HepG2 (cell line): ENCODE measurements at regions not wholly inside any gene's neighbourhood (a gene's known extent, or its start where the extent isn't known, plus 50 kb on each side); places are given as distances from the start of the nearest gene placed in this dataset.

ENCODE experiments used
- ATAC-seq: fragments of 200-7000 bp; cut with Tn5 transposase; 3 replicates; pipeline ENCODE4 v1.9.1; 2020; ENCODE audit warnings: mild to moderate bottlenecking, moderate library complexity
- BruUV-seq: library from RNA; stranded (reverse); fragments of 400-500 nt; replicated peaks from 2 replicates; lab custom pipeline; 2021; lab: Mats Ljungman, UMichigan
- CTCF ChIA-PET: fragments of 300-600 bp; formaldehyde crosslinking; extraction: SDS; loops from one replicate; lab custom pipeline; 2021; ENCODE audit warnings: low total read pairs, inconsistent platforms, low intra/inter-chr PET ratio; lab: Yijun Ruan, JAX
- POLR2A ChIA-PET: fragments of 350-600 bp; sonication (Branson Sonifier 250); formaldehyde crosslinking; loops from one replicate; lab custom pipeline; 2020; ENCODE audit warnings: antibody characterized with exemption, inconsistent platforms; lab: Yijun Ruan, JAX
- DNase-seq: peaks from one replicate; pipeline ENCODE4 v3.0.0-alpha.2; 2015; ENCODE audit warnings: low spot score
- FAIRE-seq: peaks from 3 replicates; lab custom pipeline; 2011; peaks lifted over from hg19 to GRCh38; lab: Jason Lieb, UNC
- H2AFZ ChIP-seq: one replicate; pipeline ENCODE4 v1.6.1; 2011; ENCODE audit warnings: low read length, inconsistent platforms
- H3K27ac ChIP-seq: fragments of 300-600 bp; 3 replicates; pipeline ENCODE4 v1.8.0; 2011; ENCODE audit warnings: mixed run types, mild to moderate bottlenecking, mixed read lengths, low read length, inconsistent platforms; ENCODE audit not compliant: insufficient read depth; ENCODE audit errors: extremely low read length
- H3K27me3 ChIP-seq, 2 experiments: fragments of 200-600 bp in 1 of 2; 2 replicates in 1 of 2; 3 replicates in 1 of 2; pipeline versions ENCODE4 v1.6.0 to v1.8.0; 2011; ENCODE audit warnings: low read length in 2 of 2, mild to moderate bottlenecking in 2 of 2, moderate library complexity in 2 of 2, inconsistent platforms in 1 of 2; ENCODE audit not compliant: insufficient read depth in 2 of 2, control insufficient read depth in 1 of 2
- H3K36me3 ChIP-seq, 2 experiments: fragments of 200-600 bp in 1 of 2; replicated peaks in 1 of 2; 2 replicates in 1 of 2; 3 replicates in 1 of 2; pipeline versions ENCODE4 v1.5.1 to v1.8.0; 2011; ENCODE audit warnings: low read length in 2 of 2, inconsistent platforms in 1 of 2; ENCODE audit not compliant: insufficient read depth in 2 of 2, control insufficient read depth in 1 of 2
- H3K4me1 ChIP-seq: 2 replicates; pipeline ENCODE4 v1.5.1; 2012; ENCODE audit warnings: low read length, inconsistent platforms; ENCODE audit not compliant: insufficient read depth
- H3K4me2 ChIP-seq: 2 replicates; pipeline ENCODE4 v1.6.0; 2011; ENCODE audit warnings: low read depth, low read length, inconsistent platforms
- H3K4me3 ChIP-seq, 3 experiments: fragments of 200-600 bp in 1 of 3; sonication (generic), shearing (Covaris generic) in 1 of 3; replicated peaks in 1 of 3; 2 replicates each; pipeline ENCODE4 v1.5.1; 2011 to 2016; ENCODE audit warnings: low read length in 3 of 3, inconsistent platforms in 2 of 3, low read depth in 2 of 3, mild to moderate bottlenecking in 2 of 3, control low read depth in 1 of 3, mixed read lengths in 1 of 3; ENCODE audit not compliant: insufficient read depth in 1 of 3
- H3K79me2 ChIP-seq: one replicate; pipeline ENCODE4 v1.6.1; 2011; ENCODE audit warnings: low read length, inconsistent platforms; ENCODE audit not compliant: insufficient read depth
- H3K9ac ChIP-seq: 2 replicates; pipeline ENCODE4 v1.6.0; 2011; ENCODE audit warnings: mild to moderate bottlenecking, low read depth, low read length, inconsistent platforms; ENCODE audit not compliant: insufficient read depth
- H3K9me3 ChIP-seq: 2 replicates; pipeline ENCODE4 v1.5.1; 2012; ENCODE audit warnings: mild to moderate bottlenecking, low read length
- H4K20me1 ChIP-seq: 2 replicates; pipeline ENCODE4 v1.6.0; 2011; ENCODE audit warnings: inconsistent platforms, mild to moderate bottlenecking, low read length, moderate library complexity; ENCODE audit not compliant: insufficient read depth
- AKAP8 ChIP-seq: sonication (generic); formaldehyde crosslinking; IDR thresholded peaks from 2 replicates; pipeline ENCODE4 v1.5.1; 2020; ENCODE audit warnings: mild to moderate bottlenecking, missing genetic modification reagents
- CERS6 ChIP-seq: sonication (generic); formaldehyde crosslinking; IDR thresholded peaks from 2 replicates; pipeline ENCODE4 v1.5.0; 2020; ENCODE audit warnings: missing genetic modification reagents
- NFKB2 ChIP-seq: sonication (generic); formaldehyde crosslinking; IDR thresholded peaks from 2 replicates; pipeline ENCODE4 v1.4.0; 2020; ENCODE audit warnings: missing genetic modification reagents, borderline replicate concordance
- NR1H2 ChIP-seq: sonication (generic); formaldehyde crosslinking; IDR thresholded peaks from 2 replicates; pipeline ENCODE4 v1.8.1; 2022; ENCODE audit warnings: low read depth, missing genetic modification reagents, borderline replicate concordance
- SALL2 ChIP-seq: sonication (generic); formaldehyde crosslinking; IDR thresholded peaks from 2 replicates; pipeline ENCODE4 v1.8.1; 2023; ENCODE audit warnings: mild to moderate bottlenecking, missing genetic modification reagents, inconsistent platforms
- ZNF101 ChIP-seq: sonication (generic); formaldehyde crosslinking; IDR thresholded peaks from 2 replicates; pipeline ENCODE4 v1.4.0; 2020; ENCODE audit warnings: mild to moderate bottlenecking, low read depth, missing genetic modification reagents, borderline replicate concordance
- ZNF446 ChIP-seq: sonication (generic); formaldehyde crosslinking; IDR thresholded peaks from 2 replicates; pipeline ENCODE4 v1.5.0; 2020; ENCODE audit warnings: mild to moderate bottlenecking, missing genetic modification reagents
- ZNF746 ChIP-seq: sonication (generic); formaldehyde crosslinking; IDR thresholded peaks from 2 replicates; pipeline ENCODE4 v1.8.0; 2022; ENCODE audit warnings: mild to moderate bottlenecking, missing genetic modification reagents
- ZNF766 ChIP-seq: sonication (generic); formaldehyde crosslinking; IDR thresholded peaks from 2 replicates; pipeline ENCODE4 v1.5.0; 2020; ENCODE audit warnings: missing genetic modification reagents, borderline replicate concordance
- WGBS: methylation state at CpG from one replicate; pipeline ENCODE4 v1.1.6; 2017; ENCODE audit warnings: low lambda C conversion rate; 5-methylcytosine and 5-hydroxymethylcytosine counted together
- in situ Hi-C: cut with HindIII; loops from 2 replicates; pipeline ENCODE4 v1.10.0; 2017; ENCODE audit warnings: low pct_unique_long_range_greater_than_20kb; ENCODE audit not compliant: extremely low pct_ligation_motif_present
- intact Hi-C: fragments of 100-400 bp; cut with micrococcal nuclease; formaldehyde crosslinking; loops from one replicate; pipeline ENCODE4 v1.10.0; 2022; ENCODE audit not compliant: unreplicated experiment
- TF ChIP-seq, protein P1 (sequence below): sonication (generic); formaldehyde crosslinking; IDR thresholded peaks from 2 replicates; pipeline ENCODE4 v1.4.0; 2020; ENCODE audit warnings: missing genetic modification reagents, borderline replicate concordance
- TF ChIP-seq, protein P2 (sequence below): sonication (generic); formaldehyde crosslinking; IDR thresholded peaks from 2 replicates; pipeline ENCODE4 v1.5.1; 2020; ENCODE audit warnings: mild to moderate bottlenecking, missing genetic modification reagents, moderate library complexity
- TF ChIP-seq, protein P3 (sequence below): sonication (generic); formaldehyde crosslinking; IDR thresholded peaks from 2 replicates; pipeline ENCODE4 v1.4.0; 2020; ENCODE audit warnings: missing genetic modification reagents

GRCh38 chr6:156169371-156169770, 607.8 kb upstream of the ARID1B start:
- intact Hi-C loops = no loop called here
- ATAC-seq (no peak), FAIRE-seq (no peak), DNase-seq (no peak)
- Histone ChIP-seq H2AFZ (no peak overlapping the region), H3K9ac (no peak overlapping the region), H3K4me2 (no peak overlapping the region), H3K4me3 (no peak overlapping the region), H3K27me3 (peaks cover 0 to 15% of the 10 kb centered on the region in 2 experiments; a peak in 2 of 5 replicates), H3K79me2 (no peaks in the 10 kb centered on the region), H3K36me3 (no peaks in the 10 kb centered on the region), H3K9me3 (no peaks in the 10 kb centered on the region), H4K20me1 (no peaks in the 10 kb centered on the region), H3K4me1 (no peaks in the 10 kb centered on the region), H3K27ac (no peak overlapping the region)
- in situ Hi-C loops = no loop called here
- BruUV-seq = no TSS peak
- ChIA-PET CTCF (no interaction called here), POLR2A (no interaction called here)
- 0% methylated on average over 1 of the region's 1 CpG for WGBS
- TF ChIP-seq, protein P1, sequence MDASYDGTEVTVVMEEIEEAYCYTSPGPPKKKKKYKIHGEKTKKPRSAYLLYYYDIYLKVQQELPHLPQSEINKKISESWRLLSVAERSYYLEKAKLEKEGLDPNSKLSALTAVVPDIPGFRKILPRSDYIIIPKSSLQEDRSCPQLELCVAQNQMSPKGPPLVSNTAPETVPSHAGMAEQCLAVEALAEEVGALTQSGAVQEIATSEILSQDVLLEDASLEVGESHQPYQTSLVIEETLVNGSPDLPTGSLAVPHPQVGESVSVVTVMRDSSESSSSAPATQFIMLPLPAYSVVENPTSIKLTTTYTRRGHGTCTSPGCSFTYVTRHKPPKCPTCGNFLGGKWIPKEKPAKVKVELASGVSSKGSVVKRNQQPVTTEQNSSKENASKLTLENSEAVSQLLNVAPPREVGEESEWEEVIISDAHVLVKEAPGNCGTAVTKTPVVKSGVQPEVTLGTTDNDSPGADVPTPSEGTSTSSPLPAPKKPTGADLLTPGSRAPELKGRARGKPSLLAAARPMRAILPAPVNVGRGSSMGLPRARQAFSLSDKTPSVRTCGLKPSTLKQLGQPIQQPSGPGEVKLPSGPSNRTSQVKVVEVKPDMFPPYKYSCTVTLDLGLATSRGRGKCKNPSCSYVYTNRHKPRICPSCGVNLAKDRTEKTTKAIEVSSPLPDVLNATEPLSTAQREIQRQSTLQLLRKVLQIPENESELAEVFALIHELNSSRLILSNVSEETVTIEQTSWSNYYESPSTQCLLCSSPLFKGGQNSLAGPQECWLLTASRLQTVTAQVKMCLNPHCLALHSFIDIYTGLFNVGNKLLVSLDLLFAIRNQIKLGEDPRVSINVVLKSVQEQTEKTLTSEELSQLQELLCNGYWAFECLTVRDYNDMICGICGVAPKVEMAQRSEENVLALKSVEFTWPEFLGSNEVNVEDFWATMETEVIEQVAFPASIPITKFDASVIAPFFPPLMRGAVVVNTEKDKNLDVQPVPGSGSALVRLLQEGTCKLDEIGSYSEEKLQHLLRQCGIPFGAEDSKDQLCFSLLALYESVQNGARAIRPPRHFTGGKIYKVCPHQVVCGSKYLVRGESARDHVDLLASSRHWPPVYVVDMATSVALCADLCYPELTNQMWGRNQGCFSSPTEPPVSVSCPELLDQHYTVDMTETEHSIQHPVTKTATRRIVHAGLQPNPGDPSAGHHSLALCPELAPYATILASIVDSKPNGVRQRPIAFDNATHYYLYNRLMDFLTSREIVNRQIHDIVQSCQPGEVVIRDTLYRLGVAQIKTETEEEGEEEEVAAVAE (CRISPR knock-in tag) = no peak
- TF ChIP-seq SALL2 (CRISPR knock-in tag) = no peak
- TF ChIP-seq AKAP8 (CRISPR knock-in tag) = no peak
- no peak for TF ChIP-seq NR1H2
- no peak for TF ChIP-seq ZNF446 (CRISPR knock-in tag)
- TF ChIP-seq ZNF101 (CRISPR knock-in tag) = no peak
- no peak for TF ChIP-seq ZNF746 (CRISPR knock-in tag)
- TF ChIP-seq CERS6 (CRISPR knock-in tag) = no peak
- TF ChIP-seq, protein P2, sequence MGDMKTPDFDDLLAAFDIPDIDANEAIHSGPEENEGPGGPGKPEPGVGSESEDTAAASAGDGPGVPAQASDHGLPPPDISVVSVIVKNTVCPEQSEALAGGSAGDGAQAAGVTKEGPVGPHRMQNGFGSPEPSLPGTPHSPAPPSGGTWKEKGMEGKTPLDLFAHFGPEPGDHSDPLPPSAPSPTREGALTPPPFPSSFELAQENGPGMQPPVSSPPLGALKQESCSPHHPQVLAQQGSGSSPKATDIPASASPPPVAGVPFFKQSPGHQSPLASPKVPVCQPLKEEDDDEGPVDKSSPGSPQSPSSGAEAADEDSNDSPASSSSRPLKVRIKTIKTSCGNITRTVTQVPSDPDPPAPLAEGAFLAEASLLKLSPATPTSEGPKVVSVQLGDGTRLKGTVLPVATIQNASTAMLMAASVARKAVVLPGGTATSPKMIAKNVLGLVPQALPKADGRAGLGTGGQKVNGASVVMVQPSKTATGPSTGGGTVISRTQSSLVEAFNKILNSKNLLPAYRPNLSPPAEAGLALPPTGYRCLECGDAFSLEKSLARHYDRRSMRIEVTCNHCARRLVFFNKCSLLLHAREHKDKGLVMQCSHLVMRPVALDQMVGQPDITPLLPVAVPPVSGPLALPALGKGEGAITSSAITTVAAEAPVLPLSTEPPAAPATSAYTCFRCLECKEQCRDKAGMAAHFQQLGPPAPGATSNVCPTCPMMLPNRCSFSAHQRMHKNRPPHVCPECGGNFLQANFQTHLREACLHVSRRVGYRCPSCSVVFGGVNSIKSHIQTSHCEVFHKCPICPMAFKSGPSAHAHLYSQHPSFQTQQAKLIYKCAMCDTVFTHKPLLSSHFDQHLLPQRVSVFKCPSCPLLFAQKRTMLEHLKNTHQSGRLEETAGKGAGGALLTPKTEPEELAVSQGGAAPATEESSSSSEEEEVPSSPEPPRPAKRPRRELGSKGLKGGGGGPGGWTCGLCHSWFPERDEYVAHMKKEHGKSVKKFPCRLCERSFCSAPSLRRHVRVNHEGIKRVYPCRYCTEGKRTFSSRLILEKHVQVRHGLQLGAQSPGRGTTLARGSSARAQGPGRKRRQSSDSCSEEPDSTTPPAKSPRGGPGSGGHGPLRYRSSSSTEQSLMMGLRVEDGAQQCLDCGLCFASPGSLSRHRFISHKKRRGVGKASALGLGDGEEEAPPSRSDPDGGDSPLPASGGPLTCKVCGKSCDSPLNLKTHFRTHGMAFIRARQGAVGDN (CRISPR knock-in tag) = no peak
- TF ChIP-seq ZNF766 = no peak
- TF ChIP-seq NFKB2 (CRISPR knock-in tag) = no peak
- TF ChIP-seq, protein P3, sequence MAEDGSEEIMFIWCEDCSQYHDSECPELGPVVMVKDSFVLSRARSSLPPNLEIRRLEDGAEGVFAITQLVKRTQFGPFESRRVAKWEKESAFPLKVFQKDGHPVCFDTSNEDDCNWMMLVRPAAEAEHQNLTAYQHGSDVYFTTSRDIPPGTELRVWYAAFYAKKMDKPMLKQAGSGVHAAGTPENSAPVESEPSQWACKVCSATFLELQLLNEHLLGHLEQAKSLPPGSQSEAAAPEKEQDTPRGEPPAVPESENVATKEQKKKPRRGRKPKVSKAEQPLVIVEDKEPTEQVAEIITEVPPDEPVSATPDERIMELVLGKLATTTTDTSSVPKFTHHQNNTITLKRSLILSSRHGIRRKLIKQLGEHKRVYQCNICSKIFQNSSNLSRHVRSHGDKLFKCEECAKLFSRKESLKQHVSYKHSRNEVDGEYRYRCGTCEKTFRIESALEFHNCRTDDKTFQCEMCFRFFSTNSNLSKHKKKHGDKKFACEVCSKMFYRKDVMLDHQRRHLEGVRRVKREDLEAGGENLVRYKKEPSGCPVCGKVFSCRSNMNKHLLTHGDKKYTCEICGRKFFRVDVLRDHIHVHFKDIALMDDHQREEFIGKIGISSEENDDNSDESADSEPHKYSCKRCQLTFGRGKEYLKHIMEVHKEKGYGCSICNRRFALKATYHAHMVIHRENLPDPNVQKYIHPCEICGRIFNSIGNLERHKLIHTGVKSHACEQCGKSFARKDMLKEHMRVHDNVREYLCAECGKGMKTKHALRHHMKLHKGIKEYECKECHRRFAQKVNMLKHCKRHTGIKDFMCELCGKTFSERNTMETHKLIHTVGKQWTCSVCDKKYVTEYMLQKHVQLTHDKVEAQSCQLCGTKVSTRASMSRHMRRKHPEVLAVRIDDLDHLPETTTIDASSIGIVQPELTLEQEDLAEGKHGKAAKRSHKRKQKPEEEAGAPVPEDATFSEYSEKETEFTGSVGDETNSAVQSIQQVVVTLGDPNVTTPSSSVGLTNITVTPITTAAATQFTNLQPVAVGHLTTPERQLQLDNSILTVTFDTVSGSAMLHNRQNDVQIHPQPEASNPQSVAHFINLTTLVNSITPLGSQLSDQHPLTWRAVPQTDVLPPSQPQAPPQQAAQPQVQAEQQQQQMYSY = no peak
